ENCODE measurements at regions not wholly inside any gene's neighbourhood (a gene's known extent, or its start where the extent isn't known, plus 50 kb on each side); places are given as distances from the start of the nearest gene placed in this dataset.

DNA sequence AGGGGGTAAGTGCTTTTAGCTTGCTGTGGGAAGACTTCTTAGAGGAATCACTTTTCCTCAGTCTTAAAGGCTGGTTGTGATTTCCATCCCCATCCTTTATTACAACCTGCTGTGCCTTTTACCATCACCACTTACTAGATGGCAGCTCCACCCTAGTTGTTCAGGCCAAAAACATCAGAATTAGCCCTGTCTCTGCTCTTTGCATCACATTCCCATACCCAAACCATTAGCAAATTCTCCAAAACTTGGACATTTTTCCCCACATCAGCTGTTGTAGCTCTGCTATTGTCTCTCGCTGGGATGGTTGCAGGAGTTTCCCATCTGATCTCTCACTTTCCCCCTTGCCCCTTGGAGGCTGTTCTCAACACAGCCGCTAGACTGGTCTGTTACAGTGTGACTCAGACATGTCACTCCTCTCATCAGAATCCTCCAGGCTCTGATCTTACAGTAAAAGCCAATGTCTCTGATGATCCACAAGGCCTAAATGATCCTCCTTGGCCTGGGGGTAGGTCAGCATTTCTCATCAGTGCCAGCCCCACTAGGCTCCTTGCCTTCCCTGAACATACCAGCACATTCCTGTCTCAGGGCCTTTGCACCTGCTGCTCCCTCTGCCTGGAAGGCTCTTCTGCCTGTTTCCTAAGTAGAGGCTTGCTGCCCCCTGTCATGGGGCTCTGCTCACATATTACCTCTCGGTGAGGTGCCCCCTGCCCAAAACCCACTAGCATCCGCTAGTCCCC lies 102.5 kb downstream of the BEGAIN start:
- DNase-seq (ENCODE audit: low spot score): no peak
- no peak for ATAC-seq (ENCODE audit: low FRiP score)
- TF ChIP-seq, protein P1, sequence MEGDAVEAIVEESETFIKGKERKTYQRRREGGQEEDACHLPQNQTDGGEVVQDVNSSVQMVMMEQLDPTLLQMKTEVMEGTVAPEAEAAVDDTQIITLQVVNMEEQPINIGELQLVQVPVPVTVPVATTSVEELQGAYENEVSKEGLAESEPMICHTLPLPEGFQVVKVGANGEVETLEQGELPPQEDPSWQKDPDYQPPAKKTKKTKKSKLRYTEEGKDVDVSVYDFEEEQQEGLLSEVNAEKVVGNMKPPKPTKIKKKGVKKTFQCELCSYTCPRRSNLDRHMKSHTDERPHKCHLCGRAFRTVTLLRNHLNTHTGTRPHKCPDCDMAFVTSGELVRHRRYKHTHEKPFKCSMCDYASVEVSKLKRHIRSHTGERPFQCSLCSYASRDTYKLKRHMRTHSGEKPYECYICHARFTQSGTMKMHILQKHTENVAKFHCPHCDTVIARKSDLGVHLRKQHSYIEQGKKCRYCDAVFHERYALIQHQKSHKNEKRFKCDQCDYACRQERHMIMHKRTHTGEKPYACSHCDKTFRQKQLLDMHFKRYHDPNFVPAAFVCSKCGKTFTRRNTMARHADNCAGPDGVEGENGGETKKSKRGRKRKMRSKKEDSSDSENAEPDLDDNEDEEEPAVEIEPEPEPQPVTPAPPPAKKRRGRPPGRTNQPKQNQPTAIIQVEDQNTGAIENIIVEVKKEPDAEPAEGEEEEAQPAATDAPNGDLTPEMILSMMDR (IDR thresholded peaks at IDR 0.05): no peak

DNA sequence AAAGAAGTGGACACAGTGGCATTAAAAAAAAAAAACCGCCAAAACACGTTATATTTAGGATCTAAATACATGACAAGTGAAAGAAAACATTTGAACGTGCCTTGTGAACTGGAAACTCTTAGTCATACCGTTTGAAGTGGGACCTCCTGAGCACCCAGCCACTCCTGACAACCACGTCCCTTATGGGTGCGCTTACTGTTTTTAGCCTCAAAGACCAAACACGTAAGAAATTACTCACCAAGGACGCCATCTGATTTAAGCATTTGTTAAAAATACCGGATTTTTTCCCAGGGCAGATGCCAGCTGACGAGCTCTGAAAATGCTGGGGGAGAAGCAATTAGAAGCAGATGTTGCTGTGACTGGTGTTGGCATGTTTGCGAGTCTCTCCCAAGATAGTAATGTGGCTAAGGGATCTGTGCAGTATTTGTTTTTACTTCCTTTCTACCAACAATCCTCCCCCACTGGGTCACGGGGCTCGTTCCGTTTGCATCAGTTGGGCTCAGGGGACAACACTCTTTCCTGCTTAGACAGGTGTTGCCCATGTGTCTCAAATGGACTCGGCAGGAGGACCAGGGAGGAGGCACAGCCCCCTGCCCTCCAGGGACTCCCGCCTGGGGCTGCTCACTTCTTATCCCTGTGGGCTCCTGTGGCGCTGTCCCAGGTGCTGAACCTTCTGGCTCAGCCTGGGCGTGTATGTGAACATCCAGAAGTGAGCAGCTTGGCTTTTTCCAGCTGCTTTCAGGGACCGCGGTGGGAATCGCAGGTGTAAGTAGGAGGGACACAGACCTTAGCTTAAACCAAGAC lies 101.0 kb downstream of the BEGAIN start:
- no peak for DNase-seq (ENCODE audit: low spot score)
- TF ChIP-seq, protein P1 (IDR thresholded peaks at IDR 0.05): no peak
- no peak for ATAC-seq (ENCODE audit: low FRiP score)

All from omental fat pad (tissue), 3 donors.